ENCODE measurements at regions not wholly inside any gene's neighbourhood (a gene's known extent, or its start where the extent isn't known, plus 50 kb on each side); places are given as distances from the start of the nearest gene placed in this dataset.
A peak's percentile ranks its signal among the peaks of the same experiment; 100 is the strongest.

- intact Hi-C loops (cut with DNase I, micrococcal nuclease): no loop called here
- no peak for DNase-seq
- no peaks in the 10 kb centered on the region for H3K36me3 ChIP-seq (ENCODE audit: low read depth)
- H3K9me3 ChIP-seq: no peaks in the 10 kb centered on the region
- ATAC-seq: no peak
- TF ChIP-seq CTCF (IDR thresholded peaks at IDR 0.05): no peak
- H3K4me3 ChIP-seq: no peak overlapping the region
- peaks cover 4% of the 10 kb centered on the region for H3K4me1 ChIP-seq (ENCODE audit: low read depth)
These were observed 62.9 kb upstream of the SPATA13 start for GRCh38 chr13:24097667-24098066.

GRCh38 chr13:24099490-24099889, 61.0 kb upstream of the SPATA13 start:
- Histone ChIP-seq H3K36me3 (ENCODE audit: low read depth) (no peaks in the 10 kb centered on the region), H3K4me3 (no peak overlapping the region), H3K4me1 (ENCODE audit: low read depth) (peaks cover 4% of the 10 kb centered on the region), H3K9me3 (no peaks in the 10 kb centered on the region)
- intact Hi-C loops (cut with DNase I, micrococcal nuclease): no loop called here
- no peak for DNase-seq
- no peak for ATAC-seq
- TF ChIP-seq CTCF (IDR thresholded peaks at IDR 0.05): no peak

GRCh38 chr13:24100188-24100587, 60.3 kb upstream of the SPATA13 start:
- DNase-seq (no peak), ATAC-seq (peak; percentile 73)
- H3K9me3 ChIP-seq: no peaks in the 10 kb centered on the region
- H3K36me3 ChIP-seq (ENCODE audit: low read depth): no peaks in the 10 kb centered on the region
- TF ChIP-seq CTCF (IDR thresholded peaks at IDR 0.05): no peak
- no peak overlapping the region for H3K4me3 ChIP-seq
- H3K4me1 ChIP-seq (ENCODE audit: low read depth): peaks cover 4% of the 10 kb centered on the region
- intact Hi-C loops (cut with DNase I, micrococcal nuclease): no loop called here

GRCh38 chr13:24103782-24104372, 56.6 kb upstream of the SPATA13 start:
- Histone ChIP-seq H3K4me3 (no peak overlapping the region), H3K36me3 (ENCODE audit: low read depth) (no peaks in the 10 kb centered on the region), H3K4me1 (ENCODE audit: low read depth) (peaks cover 4% of the 10 kb centered on the region), H3K9me3 (no peaks in the 10 kb centered on the region)
- intact Hi-C loops (cut with DNase I, micrococcal nuclease): no loop called here
- ATAC-seq (no peak), DNase-seq (no peak)
- TF ChIP-seq CTCF (IDR thresholded peaks at IDR 0.05): no peak

GRCh38 chr13:24104723-24105122, 55.8 kb upstream of the SPATA13 start:
- Histone ChIP-seq H3K4me1 (ENCODE audit: low read depth) (peaks cover 4% of the 10 kb centered on the region), H3K4me3 (no peak overlapping the region), H3K9me3 (no peaks in the 10 kb centered on the region), H3K36me3 (ENCODE audit: low read depth) (no peaks in the 10 kb centered on the region)
- ATAC-seq: no peak
- intact Hi-C loops (cut with DNase I, micrococcal nuclease): no loop called here
- no peak for TF ChIP-seq CTCF (IDR thresholded peaks at IDR 0.05)
- DNase-seq: no peak

- no peak overlapping the region for H3K4me3 ChIP-seq
- intact Hi-C loops (cut with DNase I, micrococcal nuclease): no loop called here
- no peaks in the 10 kb centered on the region for H3K4me1 ChIP-seq (ENCODE audit: low read depth)
- TF ChIP-seq CTCF (IDR thresholded peaks at IDR 0.05): no peak
- DNase-seq (no peak), ATAC-seq (no peak)
- H3K9me3 ChIP-seq: no peaks in the 10 kb centered on the region
- H3K36me3 ChIP-seq (ENCODE audit: low read depth): no peaks in the 10 kb centered on the region
These were observed 54.1 kb upstream of the SPATA13 start for GRCh38 chr13:24106429-24106828.

All from mucosa of descending colon (tissue), 3 donors.